HG03575 (cell line): ENCODE measurements at regions not wholly inside any gene's neighbourhood (a gene's known extent, or its start where the extent isn't known, plus 50 kb on each side); places are given as distances from the start of the nearest gene placed in this dataset.

ENCODE experiments used
- ATAC-seq: cut with Tn5 transposase; IDR thresholded peaks from one replicate; pipeline ENCODE4 v1.9.1; 2021; ENCODE audit not compliant: unreplicated experiment, insufficient number of reproducible peaks, low FRiP score; ENCODE audit errors: extremely low read depth

DNA sequence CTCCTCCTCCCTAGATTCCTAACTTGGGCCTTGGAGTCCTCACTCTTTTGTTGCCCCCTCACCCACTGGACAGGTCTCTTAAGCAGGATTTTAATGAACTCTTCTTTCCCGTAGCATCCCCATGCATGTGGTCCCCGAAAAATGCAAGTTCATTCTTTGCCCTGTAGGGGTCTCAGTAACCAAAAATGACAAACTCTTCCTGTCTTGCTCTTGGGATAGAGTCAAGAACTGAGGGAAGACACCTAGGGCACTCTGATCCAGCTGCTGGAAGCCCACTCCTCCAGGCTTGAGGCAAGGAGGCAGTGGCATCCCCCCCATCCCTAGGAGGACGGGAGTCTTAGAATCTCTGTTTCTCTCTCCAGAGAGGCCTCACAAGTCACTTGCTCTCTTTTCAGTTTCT is 987.0 kb downstream of the DIAPH3 start:
- ATAC-seq: no peak

- no peak for ATAC-seq
Measured at GRCh38 chr13:59178344-59178743, 985.4 kb downstream of the DIAPH3 start.

DNA sequence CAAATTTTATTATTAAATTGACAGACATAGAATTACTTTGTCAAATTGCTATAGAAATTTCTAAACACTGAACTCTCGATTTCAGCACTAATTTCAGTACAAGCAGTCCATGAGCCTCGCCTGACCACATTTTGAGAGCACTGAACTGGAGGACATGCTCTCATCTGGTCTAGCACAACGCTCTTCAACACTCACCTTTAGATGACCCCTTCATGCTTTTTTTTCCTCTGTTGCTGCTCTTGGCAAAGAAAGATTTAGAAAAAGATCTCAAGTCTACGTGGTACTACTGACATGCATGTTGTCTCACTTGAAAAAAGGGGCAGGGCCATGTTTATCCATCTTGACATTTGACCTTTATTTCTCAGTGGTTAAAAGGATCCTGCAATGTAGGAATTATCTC is 981.5 kb downstream of the DIAPH3 start:
- ATAC-seq: no peak

DNA sequence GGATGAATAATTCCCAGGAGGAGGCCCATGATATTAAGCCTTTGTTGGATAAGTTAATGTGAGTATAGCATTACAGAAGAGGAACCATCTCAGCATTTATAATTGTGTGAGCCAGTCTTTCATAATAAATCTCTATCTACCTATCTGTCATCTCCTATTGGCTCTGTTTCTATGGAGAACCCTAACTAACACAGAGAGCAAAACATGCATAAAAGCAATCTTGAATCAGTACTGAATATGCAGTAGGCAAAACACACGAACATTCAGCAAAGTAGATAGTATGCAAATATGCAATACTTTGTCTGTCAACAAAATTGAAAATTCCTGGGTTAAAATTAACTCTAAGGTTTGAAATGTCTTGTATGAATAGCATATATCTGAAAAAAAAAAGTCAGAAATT is 966.3 kb downstream of the DIAPH3 start:
- no peak for ATAC-seq

GRCh38 chr13:59201841-59202240 is 961.9 kb downstream of the DIAPH3 start:
- ATAC-seq: no peak

DNA sequence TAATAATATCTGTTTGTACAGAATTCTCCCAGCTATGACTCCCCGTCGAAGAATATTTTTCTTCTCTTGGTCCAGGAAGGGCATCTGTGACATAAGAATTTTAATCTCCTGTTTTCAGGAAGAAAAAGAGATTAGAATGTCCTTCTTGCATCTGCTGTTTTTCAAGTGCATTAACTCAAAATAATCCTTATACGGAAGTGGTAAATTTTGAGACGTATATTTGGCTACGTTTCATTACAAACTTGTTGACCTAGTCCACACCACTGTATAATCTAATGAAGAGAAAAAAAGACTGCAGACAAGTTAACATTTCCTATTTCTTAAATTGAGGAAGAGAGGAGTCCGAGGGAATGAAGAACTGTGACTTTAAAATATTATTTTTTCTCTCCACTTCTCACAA is 959.9 kb downstream of the DIAPH3 start:
- no peak for ATAC-seq

DNA sequence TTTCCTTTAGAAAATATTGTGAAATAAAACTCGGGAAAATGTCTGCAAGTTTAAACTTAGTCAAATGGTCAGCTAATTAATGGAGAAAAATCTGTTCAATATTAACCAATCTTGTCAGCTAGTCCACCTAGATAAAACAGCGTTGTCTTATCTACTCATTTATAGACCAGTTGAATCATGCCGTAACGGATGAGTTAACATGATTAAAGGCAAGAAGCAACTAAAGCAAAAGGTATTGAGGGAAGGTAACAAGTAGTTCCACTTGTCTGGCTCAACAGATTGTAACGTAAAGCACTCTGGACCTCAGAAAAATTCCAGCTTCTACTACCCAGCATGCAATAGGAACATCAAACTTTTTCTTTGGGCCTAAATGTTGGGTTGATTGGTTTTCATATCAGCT is 958.2 kb downstream of the DIAPH3 start:
- no peak for ATAC-seq

DNA sequence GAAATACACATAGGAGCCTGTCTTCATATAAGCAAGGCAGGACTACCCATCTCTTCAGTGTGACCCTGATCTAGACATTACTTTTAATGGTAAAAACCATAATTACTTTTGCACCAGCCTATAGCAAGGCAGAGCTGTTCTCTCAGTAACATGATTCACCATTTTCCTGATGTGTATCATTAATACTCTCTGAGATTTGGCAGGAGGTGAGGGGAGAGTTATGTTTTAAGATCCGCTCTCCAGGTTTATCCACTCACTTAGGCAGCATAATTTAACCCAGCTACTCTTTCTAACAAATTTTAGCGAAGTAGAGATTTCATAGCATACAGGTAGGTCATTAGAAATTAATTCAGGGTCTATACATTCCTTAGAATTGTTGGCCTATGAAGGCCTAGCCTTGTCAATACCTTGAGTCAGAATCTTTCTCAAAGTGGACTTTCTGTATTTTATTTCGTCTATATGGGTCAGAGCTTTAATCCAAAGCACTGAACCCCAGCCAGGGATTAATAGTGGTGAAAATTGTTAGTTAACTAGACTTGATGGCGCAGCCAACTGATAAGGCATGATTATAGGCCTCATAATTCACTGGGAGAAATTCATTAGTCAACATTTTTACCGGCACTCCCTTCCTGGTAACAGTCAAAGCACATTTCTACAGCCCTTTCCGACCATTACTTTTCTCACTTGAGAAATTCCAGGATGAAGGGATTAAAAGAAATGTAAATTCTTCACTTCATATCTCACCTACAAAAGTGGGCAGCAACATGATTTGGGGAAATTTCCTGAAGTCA is 955.1 kb downstream of the DIAPH3 start:
- no peak for ATAC-seq

DNA sequence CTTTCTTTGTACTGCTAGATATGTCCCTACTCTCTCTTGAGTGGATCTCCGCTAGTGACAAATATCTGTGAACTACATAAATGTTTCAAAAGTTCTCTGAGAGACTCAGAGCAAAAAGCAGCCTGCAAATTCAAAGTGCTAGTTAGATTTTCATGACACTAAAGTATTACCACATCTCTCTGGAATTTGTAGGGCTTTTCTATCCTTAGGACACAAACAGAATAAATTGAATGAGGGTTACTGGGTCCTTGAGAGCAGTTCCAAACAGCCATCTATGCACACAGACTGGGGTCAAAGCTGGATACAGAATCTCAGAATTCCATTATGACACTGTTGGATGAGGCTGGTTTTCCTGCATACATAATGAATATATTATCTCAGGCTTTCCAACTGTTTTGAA is 953.2 kb downstream of the DIAPH3 start:
- ATAC-seq: no peak

GRCh38 chr13:59211606-59212005 is 952.1 kb downstream of the DIAPH3 start:
- ATAC-seq: no peak

- ATAC-seq: no peak
Measured at GRCh38 chr13:59229401-59229800, 934.3 kb downstream of the DIAPH3 start.

GRCh38 chr13:59229861-59230260 is 933.9 kb downstream of the DIAPH3 start:
- no peak for ATAC-seq

DNA sequence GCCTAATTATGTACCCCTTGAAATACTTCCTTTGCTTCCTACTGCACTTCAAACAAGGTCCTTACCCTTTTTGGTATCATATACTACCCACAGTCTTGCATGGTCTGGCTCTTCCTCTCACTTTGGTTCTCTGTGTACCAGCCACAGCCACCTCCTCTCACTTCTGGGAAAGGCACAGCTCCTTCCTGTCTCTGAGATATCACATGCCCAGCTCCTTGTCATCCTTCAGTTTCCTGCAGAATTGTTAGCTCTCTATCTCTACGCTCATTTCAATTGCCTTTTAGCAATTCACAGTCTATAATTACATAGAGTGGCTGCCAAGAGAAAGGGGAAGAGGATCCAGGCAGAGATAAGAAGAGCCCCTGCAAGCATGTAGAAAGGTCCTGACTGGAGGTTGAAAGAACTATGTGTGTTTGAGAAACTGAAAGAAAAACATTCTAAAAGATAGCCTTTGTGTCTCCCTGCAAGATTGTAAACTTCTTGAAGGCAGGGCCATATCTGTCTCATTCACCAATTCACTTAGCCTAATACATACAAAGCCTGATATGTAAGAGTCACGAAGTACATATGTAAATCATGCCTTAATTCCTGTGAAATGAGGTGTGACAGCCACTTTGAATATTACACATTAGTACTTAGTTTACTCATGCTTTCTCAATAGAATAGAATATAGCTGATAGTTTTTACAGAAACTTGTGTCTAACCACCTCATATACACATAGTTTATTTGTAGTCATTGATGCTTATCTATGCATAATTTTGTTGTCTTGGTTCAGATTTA is 933.1 kb downstream of the DIAPH3 start:
- ATAC-seq: no peak

DNA sequence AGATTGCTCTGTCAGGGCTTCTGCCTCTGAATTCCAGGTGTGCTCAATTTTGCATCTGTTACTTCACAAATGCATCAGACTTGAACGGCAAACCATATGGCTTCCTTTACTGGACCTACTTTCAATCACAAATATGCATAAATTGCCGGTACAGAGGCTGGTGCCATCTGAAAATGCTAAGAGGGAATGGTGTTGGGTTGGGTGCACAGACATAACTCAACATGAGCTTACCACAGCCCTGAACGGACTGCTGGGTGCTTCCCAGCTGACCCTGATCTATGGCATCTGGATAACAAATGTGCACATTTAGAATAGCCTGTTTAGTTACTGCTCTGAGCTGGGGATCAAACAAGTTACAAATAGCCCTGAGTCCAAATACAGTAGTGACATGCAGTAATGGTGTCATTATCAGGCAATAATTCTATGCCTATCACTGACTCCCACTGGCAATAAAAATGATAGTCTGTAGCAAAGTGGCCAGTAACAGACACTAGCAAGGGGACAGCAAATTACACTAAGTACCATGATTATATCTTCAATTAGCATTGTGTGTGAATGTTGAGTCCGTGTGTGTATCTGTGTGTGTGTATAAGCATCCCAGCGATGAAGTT is 927.3 kb downstream of the DIAPH3 start:
- no peak for ATAC-seq

- ATAC-seq: no peak
Measured at GRCh38 chr13:59236944-59237343, 926.8 kb downstream of the DIAPH3 start.

DNA sequence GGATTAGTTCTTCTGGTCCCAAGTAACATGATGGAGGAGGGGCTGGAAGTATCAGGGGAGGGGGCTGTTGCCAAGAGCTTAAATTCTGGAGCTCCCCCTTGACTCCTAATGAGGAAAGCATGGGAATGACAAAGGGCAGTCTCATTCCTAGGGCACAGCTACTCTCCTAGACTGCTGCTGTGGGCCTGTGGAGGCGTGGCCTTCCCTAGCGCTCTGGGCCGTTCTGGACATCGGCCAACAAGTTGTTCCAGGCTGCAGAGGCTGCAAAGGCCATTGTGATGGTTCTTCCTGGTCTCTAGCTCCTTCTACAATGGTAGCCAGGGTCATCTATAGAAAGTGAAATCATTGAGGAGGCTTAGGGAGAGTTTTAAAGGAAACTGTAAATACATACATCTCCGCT is 916.6 kb downstream of the DIAPH3 start:
- ATAC-seq: no peak

GRCh38 chr13:59250336-59251189 is 913.2 kb downstream of the DIAPH3 start:
- no peak for ATAC-seq

GRCh38 chr13:59259165-59260000 is 904.3 kb downstream of the DIAPH3 start:
- no peak for ATAC-seq
